ENCODE measurements at regions not wholly inside any gene's neighbourhood (a gene's known extent, or its start where the extent isn't known, plus 50 kb on each side); places are given as distances from the start of the nearest gene placed in this dataset.

DNA sequence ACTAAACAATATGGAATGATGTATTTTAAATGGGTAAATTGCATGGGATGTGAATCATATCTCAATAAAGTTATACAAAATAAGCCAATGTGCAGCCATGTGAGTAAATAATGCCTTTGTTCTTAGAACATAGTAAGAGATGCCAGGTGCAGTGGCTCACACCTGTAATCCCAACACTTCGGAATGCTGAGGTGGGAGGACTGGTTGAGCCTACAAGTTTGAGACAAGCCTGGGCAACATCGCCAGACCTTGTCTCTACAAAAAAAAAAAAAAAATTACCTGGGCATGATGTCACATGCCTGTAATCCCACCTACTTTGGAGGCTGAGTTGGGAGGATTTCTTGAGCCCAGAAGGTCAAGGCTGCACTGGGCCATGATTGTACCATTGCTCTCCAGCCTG, 230.7 kb downstream of the RFC3 start:
- FAIRE-seq (no peak), DNase-seq (ENCODE audit: insufficient read length) (no peak)
- TF ChIP-seq POLR2AphosphoS5 (IDR thresholded peaks at IDR 0.05; ENCODE audit: low read depth, low read length) (no peak), TAF1 (IDR thresholded peaks at IDR 0.05; ENCODE audit: borderline replicate concordance, low read depth, low read length) (no peak), POLR2A (IDR thresholded peaks at IDR 0.05; ENCODE audit: low read depth, low read length) (no peak)

DNA sequence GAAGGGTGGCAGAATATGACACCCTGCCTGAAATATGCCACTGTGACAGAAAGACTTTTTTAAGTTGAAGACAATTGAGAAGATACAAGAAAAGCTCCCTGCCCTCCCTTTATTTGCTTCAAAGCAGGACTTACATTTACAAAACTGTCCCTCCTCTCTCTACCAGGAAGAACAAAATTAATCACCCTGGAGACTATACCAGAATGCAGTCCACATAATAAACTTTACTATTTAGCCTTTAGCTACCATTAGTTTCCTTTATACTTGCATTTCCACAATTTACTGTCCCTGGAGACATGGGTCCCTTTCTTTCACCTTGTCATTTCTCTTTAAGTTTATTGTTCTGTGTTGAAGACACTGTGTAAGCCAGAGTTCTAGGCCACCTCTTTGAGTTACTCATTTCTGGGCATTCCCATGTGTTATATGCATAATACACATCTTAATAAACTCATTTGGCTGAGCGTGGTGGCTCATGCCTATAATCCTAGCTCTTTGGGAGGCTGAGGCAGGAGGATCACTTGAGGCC, 238.8 kb downstream of the RFC3 start:
- DNase-seq (ENCODE audit: insufficient read length) (no peak), FAIRE-seq (no peak)
- TF ChIP-seq POLR2A (IDR thresholded peaks at IDR 0.05; ENCODE audit: low read depth, low read length) (no peak), POLR2AphosphoS5 (IDR thresholded peaks at IDR 0.05; ENCODE audit: low read depth, low read length) (no peak), TAF1 (IDR thresholded peaks at IDR 0.05; ENCODE audit: borderline replicate concordance, low read depth, low read length) (no peak)

DNA sequence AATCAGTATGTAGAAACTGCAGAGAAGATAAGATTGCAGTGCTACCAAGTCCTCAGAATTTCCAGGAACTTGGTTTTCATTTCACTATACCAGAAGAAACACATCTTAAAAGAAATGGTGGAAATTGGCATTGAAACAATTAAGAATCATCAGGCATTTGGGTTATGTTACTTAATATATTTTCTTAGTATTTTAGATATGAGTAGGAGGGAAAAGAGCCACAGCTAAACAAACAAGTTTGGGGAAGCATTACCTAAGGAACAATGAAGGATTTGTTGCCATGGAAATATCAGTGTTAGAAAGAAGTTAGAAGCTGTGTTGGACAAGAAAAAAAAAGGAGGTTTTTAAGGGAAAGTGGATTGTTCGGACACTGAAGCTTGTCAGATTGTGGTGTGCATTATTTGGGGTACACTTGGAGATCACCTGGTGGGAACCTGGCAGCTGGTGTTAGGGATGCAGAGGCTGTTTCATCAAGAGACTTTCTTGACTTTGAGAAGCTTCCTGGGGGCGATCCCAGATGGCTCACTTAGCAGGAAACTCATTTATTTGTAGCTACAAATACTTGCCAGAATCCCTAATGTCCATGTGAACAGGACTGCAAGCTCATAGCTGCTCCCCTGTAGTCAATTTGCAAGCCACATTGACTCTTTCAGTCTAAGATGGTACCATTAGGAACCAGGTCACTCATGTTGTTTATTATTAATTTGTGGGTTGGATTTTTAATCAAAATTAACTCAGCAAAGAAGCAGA, 246.7 kb downstream of the RFC3 start:
- DNase-seq (ENCODE audit: insufficient read length) = no peak
- FAIRE-seq = no peak
- TF ChIP-seq POLR2AphosphoS5 (IDR thresholded peaks at IDR 0.05; ENCODE audit: low read depth, low read length) (no peak), TAF1 (IDR thresholded peaks at IDR 0.05; ENCODE audit: borderline replicate concordance, low read depth, low read length) (no peak), POLR2A (IDR thresholded peaks at IDR 0.05; ENCODE audit: low read depth, low read length) (no peak)

DNA sequence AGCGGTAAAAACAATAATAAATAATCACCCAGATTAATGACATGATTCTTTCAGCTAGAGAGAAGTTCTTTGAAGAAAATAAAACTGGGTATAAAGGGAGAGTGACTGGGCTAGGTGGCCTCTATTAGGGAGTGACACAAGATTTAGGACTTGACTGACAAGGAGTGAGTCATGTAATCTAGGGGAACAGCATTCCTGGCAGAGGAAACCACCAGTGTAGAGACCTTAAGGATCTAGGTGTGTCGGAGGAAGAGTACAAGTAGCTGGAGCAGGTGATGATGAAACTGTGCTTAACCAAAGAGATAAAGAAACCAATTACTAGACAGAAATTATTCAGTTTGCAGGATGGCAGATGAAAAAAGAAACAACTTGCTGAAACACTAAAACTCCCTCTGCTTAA, 248.0 kb downstream of the RFC3 start:
- TF ChIP-seq TAF1 (IDR thresholded peaks at IDR 0.05; ENCODE audit: borderline replicate concordance, low read depth, low read length) (no peak), POLR2A (IDR thresholded peaks at IDR 0.05; ENCODE audit: low read depth, low read length) (no peak), POLR2AphosphoS5 (IDR thresholded peaks at IDR 0.05; ENCODE audit: low read depth, low read length) (no peak)
- DNase-seq (ENCODE audit: insufficient read length) (no peak), FAIRE-seq (no peak)

DNA sequence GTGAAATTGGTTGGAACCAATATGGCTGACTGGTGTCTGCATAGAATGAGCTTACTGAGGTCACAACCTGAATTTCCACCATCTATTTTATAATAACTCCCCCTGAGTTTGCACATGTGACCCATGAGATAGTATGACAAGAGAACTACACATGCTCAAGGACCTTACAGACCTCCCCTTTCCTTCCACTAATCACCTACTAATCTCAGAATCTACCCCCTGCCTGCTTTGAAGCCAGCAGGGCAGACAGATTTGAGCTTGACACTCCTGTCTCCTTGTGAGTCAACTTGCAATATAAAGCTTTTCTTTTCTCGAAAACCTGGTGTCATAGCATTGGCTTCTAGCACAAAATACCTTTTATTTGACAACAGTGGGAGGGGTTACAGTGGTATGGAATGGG, 248.4 kb downstream of the RFC3 start:
- no peak for FAIRE-seq
- DNase-seq (ENCODE audit: insufficient read length) = no peak
- TF ChIP-seq POLR2A (IDR thresholded peaks at IDR 0.05; ENCODE audit: low read depth, low read length) (no peak), TAF1 (IDR thresholded peaks at IDR 0.05; ENCODE audit: borderline replicate concordance, low read depth, low read length) (no peak), POLR2AphosphoS5 (IDR thresholded peaks at IDR 0.05; ENCODE audit: low read depth, low read length) (no peak)

DNA sequence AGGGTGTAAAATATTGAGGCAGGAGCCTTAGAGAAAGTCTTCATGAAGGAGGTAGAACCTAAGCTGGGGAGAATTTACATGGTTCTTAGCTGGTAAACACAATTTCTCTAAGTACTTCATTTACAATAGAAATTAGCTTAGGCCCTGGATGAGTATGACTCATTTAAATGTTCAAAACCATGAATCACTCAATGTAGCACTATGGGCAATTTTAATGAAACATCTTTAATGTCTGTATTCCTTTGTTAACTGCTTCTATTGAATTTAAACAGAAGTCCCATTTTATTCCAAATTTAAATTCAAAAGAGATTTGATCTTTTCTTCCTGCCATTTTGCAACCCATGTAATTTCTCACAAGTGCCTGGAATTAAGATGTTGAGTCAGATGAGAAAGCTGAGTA, 252.1 kb downstream of the RFC3 start:
- TF ChIP-seq POLR2A (IDR thresholded peaks at IDR 0.05; ENCODE audit: low read depth, low read length) = no peak
- DNase-seq (ENCODE audit: insufficient read length) (no peak), FAIRE-seq (no peak)

DNA sequence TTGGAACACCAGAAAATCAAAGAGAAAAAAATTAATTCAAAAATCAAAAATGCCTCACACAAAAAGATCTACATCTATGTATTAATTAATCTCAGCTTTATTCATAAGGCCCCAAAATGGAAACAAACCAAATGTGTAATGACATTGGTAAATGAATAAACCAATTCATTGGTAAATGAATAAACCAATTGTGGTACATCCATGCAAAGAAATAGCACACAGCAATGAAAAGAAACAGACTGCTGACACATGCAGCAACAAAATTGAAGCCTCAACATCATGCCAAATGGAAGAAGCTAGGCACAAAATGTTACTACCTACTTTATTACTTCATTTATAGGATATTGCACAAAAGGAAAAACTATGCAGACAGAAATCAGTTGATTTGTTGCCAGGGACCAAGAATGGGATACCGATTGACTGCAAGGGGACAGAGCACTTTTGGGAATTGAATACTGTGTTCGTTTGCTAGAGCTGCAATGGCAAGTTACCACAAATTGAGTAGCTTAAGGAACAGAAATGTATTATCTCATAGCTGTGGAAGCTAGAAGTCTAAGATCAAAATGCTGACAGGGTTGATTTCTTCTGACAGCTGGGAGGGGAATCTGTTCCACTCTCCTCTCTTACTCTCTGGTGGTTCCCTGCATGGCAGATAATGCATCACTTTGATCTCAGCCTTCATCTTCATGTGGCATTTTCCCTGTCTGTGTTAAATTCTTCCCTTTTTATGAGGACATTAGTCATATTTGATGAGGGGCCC, 252.8 kb downstream of the RFC3 start:
- FAIRE-seq (no peak), DNase-seq (ENCODE audit: insufficient read length) (no peak)
- TF ChIP-seq POLR2A (IDR thresholded peaks at IDR 0.05; ENCODE audit: low read depth, low read length) (no peak), TAF1 (IDR thresholded peaks at IDR 0.05; ENCODE audit: borderline replicate concordance, low read depth, low read length) (no peak), POLR2AphosphoS5 (IDR thresholded peaks at IDR 0.05; ENCODE audit: low read depth, low read length) (no peak)

DNA sequence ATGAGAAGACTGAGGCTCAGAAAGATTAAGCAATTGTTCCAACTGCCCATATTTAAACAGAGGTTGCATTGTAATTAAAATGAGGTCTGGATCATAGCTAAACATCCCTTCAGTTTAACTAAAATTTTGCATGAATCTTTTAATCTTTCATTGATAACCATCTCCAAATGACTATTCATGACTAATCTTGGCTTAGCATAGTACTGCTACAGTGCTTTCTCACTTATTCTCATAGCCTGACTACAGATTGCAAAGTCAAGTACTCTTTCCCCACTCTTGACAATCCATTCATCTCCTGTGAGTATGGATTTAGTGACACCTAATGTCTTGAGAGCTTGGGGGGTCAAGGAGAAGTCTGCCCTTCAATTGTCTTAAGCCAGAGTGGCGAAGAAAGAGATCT, 258.4 kb downstream of the RFC3 start:
- FAIRE-seq = no peak
- DNase-seq (ENCODE audit: insufficient read length) = no peak
- no peak for TF ChIP-seq POLR2A (IDR thresholded peaks at IDR 0.05; ENCODE audit: low read depth, low read length)
- TF ChIP-seq TAF1 (IDR thresholded peaks at IDR 0.05; ENCODE audit: borderline replicate concordance, low read depth, low read length) = no peak
- no peak for TF ChIP-seq POLR2AphosphoS5 (IDR thresholded peaks at IDR 0.05; ENCODE audit: low read depth, low read length)

DNA sequence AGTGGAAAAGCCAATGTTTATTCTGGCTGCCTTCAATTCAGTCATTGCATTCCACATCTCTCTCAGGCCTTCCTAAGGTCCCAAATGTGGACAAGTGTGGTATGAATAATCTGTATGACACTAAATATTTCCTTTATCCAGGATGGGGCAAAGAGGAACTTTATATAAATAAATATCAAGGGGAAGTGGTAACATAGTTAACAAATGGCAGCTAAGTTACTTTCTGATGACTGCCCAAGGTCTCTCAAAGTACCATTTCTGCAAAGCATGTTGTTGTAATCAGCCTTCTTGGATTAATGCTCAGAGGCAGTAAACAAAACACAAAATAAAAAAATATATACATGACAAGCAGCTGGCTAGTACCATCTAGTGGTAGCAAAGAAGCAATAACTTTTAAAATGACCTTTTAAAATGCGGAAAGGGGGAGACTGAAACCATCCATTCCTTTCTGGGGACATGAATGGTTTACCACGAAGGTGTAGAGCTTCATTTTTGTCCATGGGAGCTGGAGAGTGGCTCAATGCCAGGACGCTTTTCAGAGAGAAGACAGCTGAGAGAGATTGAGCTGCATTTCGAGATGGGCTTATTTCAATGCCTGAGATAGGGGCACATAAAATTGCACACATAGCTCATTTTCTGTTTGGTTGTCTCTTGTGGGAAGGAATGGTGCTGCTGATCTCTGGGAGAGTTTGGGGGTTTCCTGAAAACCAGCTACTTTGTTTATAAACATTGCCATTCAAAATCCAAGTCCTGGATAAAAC, 259.2 kb downstream of the RFC3 start:
- DNase-seq (ENCODE audit: insufficient read length) (no peak), FAIRE-seq (no peak)
- no peak for TF ChIP-seq POLR2AphosphoS5 (IDR thresholded peaks at IDR 0.05; ENCODE audit: low read depth, low read length)
- TF ChIP-seq TAF1 (IDR thresholded peaks at IDR 0.05; ENCODE audit: borderline replicate concordance, low read depth, low read length) = no peak
- TF ChIP-seq POLR2A (IDR thresholded peaks at IDR 0.05; ENCODE audit: low read depth, low read length) = no peak

DNA sequence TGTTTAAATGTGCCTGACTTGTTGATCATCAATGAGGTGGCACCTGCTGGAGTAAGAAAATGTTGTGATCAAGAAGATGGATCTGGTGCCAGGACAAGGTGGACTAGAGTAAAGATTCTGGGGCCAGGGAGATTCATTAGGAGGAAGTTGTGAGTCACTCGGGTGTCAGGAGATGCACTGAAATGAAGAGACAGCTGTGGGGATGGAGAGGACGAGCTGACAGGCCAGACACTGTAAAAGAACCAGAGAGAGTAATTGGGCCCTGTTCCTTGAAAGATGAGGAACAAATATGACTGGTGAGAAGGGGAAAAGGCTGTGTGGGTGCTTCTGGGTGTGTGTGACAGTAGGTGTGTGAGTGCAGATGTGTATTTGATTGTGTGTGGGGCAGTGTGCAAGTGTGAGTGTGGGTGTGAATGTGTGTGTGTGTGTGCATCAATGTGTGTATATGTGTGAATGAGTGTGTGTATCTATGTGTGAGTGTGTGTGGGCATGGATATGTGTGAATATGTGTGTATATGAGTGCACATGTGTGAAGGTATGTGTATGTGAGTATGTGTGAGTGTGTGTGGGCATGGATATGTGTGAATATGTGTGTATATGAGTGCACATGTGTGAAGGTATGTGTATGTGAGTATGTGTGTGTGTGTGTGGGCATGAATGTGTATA, 260.5 kb downstream of the RFC3 start:
- TF ChIP-seq POLR2A (IDR thresholded peaks at IDR 0.05; ENCODE audit: low read depth, low read length) (no peak), POLR2AphosphoS5 (IDR thresholded peaks at IDR 0.05; ENCODE audit: low read depth, low read length) (no peak)
- DNase-seq (ENCODE audit: insufficient read length) = no peak
- FAIRE-seq = peak; percentile 72

DNA sequence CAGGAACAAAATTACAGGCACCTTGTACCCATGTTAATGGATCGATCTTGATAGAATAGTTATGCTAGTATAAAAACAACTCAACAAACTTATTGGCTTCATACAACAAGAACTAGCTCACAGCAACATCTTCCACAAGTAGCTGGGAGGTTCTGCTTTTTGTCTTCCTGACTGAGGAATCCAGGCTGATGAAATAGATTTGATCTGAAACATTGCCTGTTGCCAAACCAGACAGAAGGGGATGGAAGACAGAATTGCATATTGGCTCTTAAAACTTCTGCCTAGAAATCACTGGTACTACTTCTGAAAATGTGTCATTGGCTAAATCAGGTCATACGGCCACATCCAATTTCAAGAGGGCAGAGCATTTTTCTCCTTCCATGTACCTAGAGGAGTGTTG, 267.3 kb downstream of the RFC3 start:
- TF ChIP-seq TAF1 (IDR thresholded peaks at IDR 0.05; ENCODE audit: borderline replicate concordance, low read depth, low read length) (no peak), POLR2AphosphoS5 (IDR thresholded peaks at IDR 0.05; ENCODE audit: low read depth, low read length) (no peak), POLR2A (IDR thresholded peaks at IDR 0.05; ENCODE audit: low read depth, low read length) (no peak)
- DNase-seq (ENCODE audit: insufficient read length) = no peak
- FAIRE-seq = no peak
